ENCODE measurements at regions not wholly inside any gene's neighbourhood (a gene's known extent, or its start where the extent isn't known, plus 50 kb on each side); places are given as distances from the start of the nearest gene placed in this dataset.

DNA sequence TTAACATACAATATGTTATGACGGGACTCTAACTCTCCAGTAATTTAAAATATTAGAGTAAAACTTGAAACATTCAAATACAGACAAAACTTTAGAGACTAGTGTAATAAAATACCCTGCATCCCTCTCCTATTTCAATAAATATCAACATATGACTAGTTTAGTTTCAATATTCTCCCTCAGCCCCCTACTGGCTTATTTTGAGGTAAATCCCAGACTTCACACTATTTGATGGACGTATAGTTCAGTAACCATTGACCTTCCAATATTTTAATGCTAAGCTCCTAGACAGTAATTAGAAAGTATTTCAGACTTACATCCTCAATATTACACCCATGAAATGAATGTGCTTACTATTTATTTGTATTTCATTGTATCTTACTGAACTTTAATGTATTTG, 180.7 kb upstream of the STARD13 start:
- 63 to 100% (median 92%) methylated on average over 1 to 2 of the region's 2 CpGs; no CpG with 5 or more reads in 1 of the 10 experiments for WGBS, 10 experiments
- in situ Hi-C loops (cut with MboI; ENCODE audit: low pct_unique_long_range_greater_than_20kb in 2 of 9, low sequenced_read_pairs in 9 of 9, unreplicated experiment in 9 of 9): no loop called here
- Histone ChIP-seq H3K4me1 (replicated peaks in 1 of 2) (peaks cover 0 to 3% of the 10 kb centered on the region in 2 donors), H3K27ac (no peak overlapping the region), H3K4me3 (no peak overlapping the region)
- no peak for ATAC-seq (replicated peaks in 6 of 8)

- peaks cover 0 to 3% of the 10 kb centered on the region in 2 donors for H3K4me1 ChIP-seq (replicated peaks in 1 of 2)
- in situ Hi-C loops (cut with MboI; ENCODE audit: low pct_unique_long_range_greater_than_20kb in 2 of 9, low sequenced_read_pairs in 9 of 9, unreplicated experiment in 9 of 9): no loop called here
- no peak overlapping the region for H3K4me3 ChIP-seq
- no peak overlapping the region for H3K27ac ChIP-seq
- WGBS, 10 experiments: 0 to 100% (median 83%) methylated on average over 1 to 3 of the region's 3 CpGs; no CpG with 5 or more reads in 2 of the 10 experiments
- no peak for ATAC-seq (replicated peaks in 6 of 8)
These were observed 182.0 kb upstream of the STARD13 start for GRCh38 chr13:33467556-33467955.

- Histone ChIP-seq H3K4me1 (replicated peaks in 1 of 2) (peaks cover 0 to 3% of the 10 kb centered on the region in 2 donors), H3K4me3 (no peak overlapping the region), H3K27ac (peak overlapping the region in 1 of 2 donors; percentile 17)
- in situ Hi-C loops (cut with MboI; ENCODE audit: low pct_unique_long_range_greater_than_20kb in 2 of 9, low sequenced_read_pairs in 9 of 9, unreplicated experiment in 9 of 9): no loop called here
- peak in 7 of 8 experiments; percentile 35 to 98 (median 90) for ATAC-seq (replicated peaks in 6 of 8)
These were observed 185.6 kb upstream of the STARD13 start for GRCh38 chr13:33471204-33471603.

DNA sequence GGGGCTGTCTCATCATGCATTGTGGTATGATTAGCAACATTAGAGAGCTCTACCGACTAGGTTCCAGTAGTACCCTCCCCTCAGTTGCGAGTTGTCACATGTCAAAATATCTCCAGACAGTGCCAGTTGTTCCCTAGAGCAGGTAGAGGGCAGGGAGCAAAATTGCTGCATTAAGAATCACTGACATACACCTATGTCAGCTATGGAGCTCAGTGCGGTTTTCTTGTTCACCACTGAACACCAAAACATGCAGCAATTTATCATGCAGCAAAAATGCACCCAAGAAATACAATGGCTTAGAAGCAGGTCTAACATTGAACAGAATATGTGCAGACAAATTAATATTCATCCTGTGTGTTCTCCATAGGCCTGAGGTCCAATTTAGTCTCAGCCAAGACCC, 186.9 kb upstream of the STARD13 start:
- ATAC-seq (replicated peaks in 6 of 8): peak in 2 of 8 experiments; percentile 33 to 38
- H3K4me3 ChIP-seq: no peak overlapping the region
- WGBS, 10 experiments: 50 to 100% (median 76%) methylated on average over 1 to 2 of the region's 3 CpGs
- in situ Hi-C loops (cut with MboI; ENCODE audit: low pct_unique_long_range_greater_than_20kb in 2 of 9, low sequenced_read_pairs in 9 of 9, unreplicated experiment in 9 of 9): no loop called here
- no peak overlapping the region for H3K27ac ChIP-seq
- peaks cover 0 to 3% of the 10 kb centered on the region in 2 donors for H3K4me1 ChIP-seq (replicated peaks in 1 of 2)

DNA sequence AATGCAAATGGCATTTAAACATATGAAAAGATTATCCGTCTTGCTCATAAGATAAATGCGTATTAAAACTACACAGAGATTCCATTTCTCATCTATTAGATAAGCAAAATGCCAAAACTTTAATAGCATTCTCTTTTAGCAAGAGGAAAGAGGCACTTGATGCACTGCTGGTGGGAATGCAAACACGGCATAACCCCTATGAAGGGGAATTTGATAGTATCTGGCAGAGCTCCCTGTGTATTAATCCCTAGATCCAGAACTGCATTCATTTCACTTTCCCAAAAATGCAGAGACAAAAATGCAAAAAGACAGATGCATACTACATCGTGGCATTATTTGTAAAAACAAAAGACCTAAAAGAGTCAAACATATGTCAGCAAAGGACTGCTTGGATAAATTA, 193.6 kb upstream of the STARD13 start:
- Histone ChIP-seq H3K4me1 (replicated peaks in 1 of 2) (no peaks in the 10 kb centered on the region), H3K27ac (no peak overlapping the region), H3K4me3 (no peak overlapping the region)
- WGBS, 10 experiments: 28 to 100% (median 68%) methylated on average over 1 to 4 of the region's 4 CpGs
- ATAC-seq (replicated peaks in 6 of 8): peak in 2 of 8 experiments; percentile 30 to 77
- in situ Hi-C loops (cut with MboI; ENCODE audit: low pct_unique_long_range_greater_than_20kb in 2 of 9, low sequenced_read_pairs in 9 of 9, unreplicated experiment in 9 of 9): no loop called here

GRCh38 chr13:33480561-33480960, 195.0 kb upstream of the STARD13 start:
- no peaks in the 10 kb centered on the region for H3K4me1 ChIP-seq (replicated peaks in 1 of 2)
- H3K27ac ChIP-seq: no peak overlapping the region
- no peak for ATAC-seq (replicated peaks in 6 of 8)
- in situ Hi-C loops (cut with MboI; ENCODE audit: low pct_unique_long_range_greater_than_20kb in 2 of 9, low sequenced_read_pairs in 9 of 9, unreplicated experiment in 9 of 9): no loop called here
- 42 to 100% (median 91%) methylated on average over 1 of the region's 1 CpG; no CpG with 5 or more reads in 2 of the 10 experiments for WGBS, 10 experiments
- no peak overlapping the region for H3K4me3 ChIP-seq

- 64 to 100% (median 73%) methylated on average over 1 to 3 of the region's 3 CpGs; no CpG with 5 or more reads in 1 of the 10 experiments for WGBS, 10 experiments
- ATAC-seq (replicated peaks in 6 of 8): no peak
- Histone ChIP-seq H3K4me3 (no peak overlapping the region), H3K4me1 (replicated peaks in 1 of 2) (no peaks in the 10 kb centered on the region), H3K27ac (no peak overlapping the region)
- in situ Hi-C loops (cut with MboI; ENCODE audit: low pct_unique_long_range_greater_than_20kb in 2 of 9, low sequenced_read_pairs in 9 of 9, unreplicated experiment in 9 of 9): no loop called here
These were observed 197.9 kb upstream of the STARD13 start for GRCh38 chr13:33483471-33483870.

DNA sequence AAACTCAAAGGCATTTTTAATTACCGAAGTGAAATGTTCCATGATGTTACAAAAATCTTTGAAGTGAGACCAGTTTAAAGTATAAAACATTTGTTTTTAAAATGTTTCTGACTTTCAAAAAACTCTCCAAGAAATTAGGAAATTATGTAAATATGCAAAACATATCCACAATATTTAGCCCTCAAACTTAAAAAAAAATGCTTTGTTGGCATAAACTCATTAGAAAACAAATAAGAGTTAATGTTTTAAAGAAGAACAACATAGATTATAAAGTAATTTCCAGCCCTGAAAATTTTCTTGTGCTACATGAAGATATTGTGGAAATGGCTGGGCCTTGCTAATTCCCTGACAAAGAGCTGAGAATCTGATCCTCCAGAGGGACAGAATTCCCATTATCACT, 199.7 kb upstream of the STARD13 start:
- WGBS, 10 experiments: 17 to 100% (median 89%) methylated on average over 1 of the region's 1 CpG; no CpG with 5 or more reads in 1 of the 10 experiments
- Histone ChIP-seq H3K4me1 (replicated peaks in 1 of 2) (no peaks in the 10 kb centered on the region), H3K4me3 (no peak overlapping the region), H3K27ac (no peak overlapping the region)
- ATAC-seq (replicated peaks in 6 of 8): no peak
- in situ Hi-C loops (cut with MboI; ENCODE audit: low pct_unique_long_range_greater_than_20kb in 2 of 9, low sequenced_read_pairs in 9 of 9, unreplicated experiment in 9 of 9): no loop called here

DNA sequence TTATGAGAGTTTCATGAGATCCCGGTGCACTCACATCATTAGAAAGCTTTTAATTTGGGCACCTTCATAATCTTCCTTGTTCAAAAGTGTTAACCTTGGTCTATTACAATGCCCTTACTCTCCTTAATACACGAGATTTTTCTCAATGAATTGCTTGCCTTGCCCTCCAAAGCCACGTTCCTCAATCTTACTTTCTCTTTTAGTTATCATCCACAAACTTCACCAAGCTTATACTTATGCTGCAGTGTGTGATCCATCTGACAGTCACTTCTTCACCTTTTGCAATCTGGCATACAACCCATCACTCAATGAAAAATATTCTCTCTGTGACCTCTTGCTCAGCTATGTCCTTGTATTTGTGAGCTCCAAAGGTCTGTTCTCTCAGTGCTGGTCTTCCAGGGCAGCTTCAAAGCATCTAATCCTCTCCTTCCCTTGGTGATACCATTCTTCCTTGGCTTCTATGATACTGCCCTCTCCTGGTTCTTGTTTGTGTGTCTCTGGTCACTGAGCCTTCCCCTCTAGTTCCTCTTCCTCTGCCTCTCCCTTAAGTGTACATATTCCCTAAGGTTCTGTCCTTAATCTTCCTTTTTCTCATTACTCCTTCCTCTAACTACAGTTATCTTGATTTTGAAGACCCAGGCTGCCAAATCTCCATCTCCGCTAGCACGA, 202.2 kb upstream of the STARD13 start:
- WGBS, 10 experiments: 20 to 88% (median 59%) methylated on average over 1 to 5 of the region's 5 CpGs

DNA sequence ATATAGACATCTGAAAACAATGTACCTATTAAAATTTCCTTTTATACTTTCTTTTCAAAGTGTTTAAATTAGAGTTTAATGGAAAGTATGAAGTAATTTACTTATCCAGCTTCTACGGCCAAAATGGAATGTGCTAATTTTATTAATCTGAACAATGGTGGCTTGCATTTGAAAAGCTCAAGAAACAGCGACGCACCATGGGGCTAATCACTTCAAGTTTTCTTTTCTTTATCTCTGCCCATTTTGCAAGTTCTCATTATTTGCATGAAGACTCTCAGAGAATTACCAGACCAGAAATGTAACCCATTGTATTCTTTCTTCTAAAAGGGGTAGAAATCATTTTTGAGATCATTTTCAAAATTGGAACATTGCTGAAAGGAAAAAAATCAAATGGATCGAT, 204.0 kb upstream of the STARD13 start:
- Histone ChIP-seq H3K27ac (no peak overlapping the region), H3K4me3 (no peak overlapping the region), H3K4me1 (replicated peaks in 1 of 2) (no peaks in the 10 kb centered on the region)
- 51 to 95% (median 67%) methylated on average over 1 to 4 of the region's 4 CpGs for WGBS, 10 experiments
- in situ Hi-C loops (cut with MboI; ENCODE audit: low pct_unique_long_range_greater_than_20kb in 2 of 9, low sequenced_read_pairs in 9 of 9, unreplicated experiment in 9 of 9): no loop called here
- ATAC-seq (replicated peaks in 6 of 8): no peak

More for the DNA sequence above, 202.2 kb upstream of the STARD13 start:
- no peak overlapping the region for H3K4me3 ChIP-seq
- in situ Hi-C loops (cut with MboI; ENCODE audit: low pct_unique_long_range_greater_than_20kb in 2 of 9, low sequenced_read_pairs in 9 of 9, unreplicated experiment in 9 of 9): no loop called here
- ATAC-seq (replicated peaks in 6 of 8): peak in 3 of 8 experiments; percentile 96 to 99 (median 98)
- no peak overlapping the region for H3K27ac ChIP-seq
- no peaks in the 10 kb centered on the region for H3K4me1 ChIP-seq (replicated peaks in 1 of 2)

GRCh38 chr13:33490461-33491327, 205.1 kb upstream of the STARD13 start:
- 7 to 97% (median 82%) methylated on average over 1 to 11 of the region's 17 CpGs for WGBS, 10 experiments
- peak in 2 of 8 experiments; percentile 17 to 41 for ATAC-seq (replicated peaks in 6 of 8)

DNA sequence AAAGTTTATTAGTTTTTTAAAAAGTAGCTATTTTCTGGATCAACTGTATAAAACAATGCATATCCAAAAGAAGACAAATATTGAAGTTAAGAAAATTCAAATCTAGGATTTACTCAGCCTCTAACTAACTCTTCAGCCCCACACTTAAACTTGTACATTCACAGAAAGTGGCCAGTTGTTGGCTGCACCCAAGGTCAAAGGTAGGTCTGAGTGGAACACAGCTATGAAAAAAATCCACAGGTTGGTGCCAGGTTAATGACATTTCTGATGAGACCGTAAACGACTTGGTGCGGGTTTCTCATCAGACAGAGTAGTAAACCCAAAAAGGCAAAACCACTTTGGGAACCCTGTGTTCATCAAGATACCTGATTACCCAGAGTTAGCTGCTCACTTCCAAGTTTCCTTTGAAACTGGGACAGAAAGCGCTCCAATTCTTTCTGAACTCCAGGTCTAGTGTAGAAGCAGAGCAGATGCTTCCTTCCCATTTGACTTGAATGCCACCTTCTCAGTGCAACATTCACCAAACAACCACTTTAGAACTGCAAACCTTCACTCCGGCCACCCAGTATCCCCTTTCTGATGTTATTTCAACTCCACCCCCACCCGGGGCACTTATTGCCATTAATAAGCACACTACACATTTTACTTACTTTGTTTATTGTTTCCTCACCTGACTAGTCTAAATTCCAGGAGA, 208.3 kb upstream of the STARD13 start:
- H3K4me1 ChIP-seq (replicated peaks in 1 of 2): no peaks in the 10 kb centered on the region
- no peak overlapping the region for H3K4me3 ChIP-seq
- in situ Hi-C loops (cut with MboI; ENCODE audit: low pct_unique_long_range_greater_than_20kb in 2 of 9, low sequenced_read_pairs in 9 of 9, unreplicated experiment in 9 of 9): no loop called here
- H3K27ac ChIP-seq: no peak overlapping the region
- 84 to 100% (median 97%) methylated on average over 1 to 6 of the region's 6 CpGs for WGBS, 10 experiments
- no peak for ATAC-seq (replicated peaks in 6 of 8)

More at GRCh38 chr13:33490461-33491327, 205.1 kb upstream of the STARD13 start:
- H3K27ac ChIP-seq: no peak overlapping the region
- H3K4me3 ChIP-seq: no peak overlapping the region
- no peaks in the 10 kb centered on the region for H3K4me1 ChIP-seq (replicated peaks in 1 of 2)
- in situ Hi-C loops (cut with MboI; ENCODE audit: low pct_unique_long_range_greater_than_20kb in 2 of 9, low sequenced_read_pairs in 9 of 9, unreplicated experiment in 9 of 9): no loop called here

- WGBS, 10 experiments: 76 to 100% (median 85%) methylated on average over 1 to 4 of the region's 4 CpGs; no CpG with 5 or more reads in 2 of the 10 experiments
- Histone ChIP-seq H3K27ac (no peak overlapping the region), H3K4me3 (no peak overlapping the region), H3K4me1 (replicated peaks in 1 of 2) (no peaks in the 10 kb centered on the region)
- in situ Hi-C loops (cut with MboI; ENCODE audit: low pct_unique_long_range_greater_than_20kb in 2 of 9, low sequenced_read_pairs in 9 of 9, unreplicated experiment in 9 of 9): no loop called here
- peak in 1 of 8 experiments; percentile 34 for ATAC-seq (replicated peaks in 6 of 8)
These were observed 209.1 kb upstream of the STARD13 start for GRCh38 chr13:33494596-33495204.

Measured in motor neuron (in vitro differentiated cells).